GM13976 (cell line): ENCODE measurements at regions not wholly inside any gene's neighbourhood (a gene's known extent, or its start where the extent isn't known, plus 50 kb on each side); places are given as distances from the start of the nearest gene placed in this dataset.
A peak's percentile ranks its signal among the peaks of the same experiment; 100 is the strongest.

Experiments
- DNase-seq: peaks from one replicate; pipeline ENCODE4 v3.0.0; 2012; ENCODE audit warnings: low spot score
- CTCF ChIP-seq: IDR thresholded peaks from 2 replicates; pipeline ENCODE4 v1.5.1; 2012; ENCODE audit warnings: borderline replicate concordance, mild to moderate bottlenecking; ENCODE audit not compliant: insufficient read depth; ENCODE audit errors: extremely low read depth, missing control alignments, control extremely low read depth
- in situ Hi-C: fragments of 300-500 bp; cut with MboI; formaldehyde crosslinking; loops from one replicate; pipeline ENCODE4 v1.12.0; 2022; ENCODE audit warnings: low sequenced_read_pairs, mixed read lengths, inconsistent platforms; ENCODE audit not compliant: unreplicated experiment

- TF ChIP-seq CTCF, result no peak
- in situ Hi-C loops, result no loop called here
- no peak for DNase-seq
These were observed 774.7 kb upstream of the NECTIN3 start for GRCh38 chr3:110296885-110297284.

DNA sequence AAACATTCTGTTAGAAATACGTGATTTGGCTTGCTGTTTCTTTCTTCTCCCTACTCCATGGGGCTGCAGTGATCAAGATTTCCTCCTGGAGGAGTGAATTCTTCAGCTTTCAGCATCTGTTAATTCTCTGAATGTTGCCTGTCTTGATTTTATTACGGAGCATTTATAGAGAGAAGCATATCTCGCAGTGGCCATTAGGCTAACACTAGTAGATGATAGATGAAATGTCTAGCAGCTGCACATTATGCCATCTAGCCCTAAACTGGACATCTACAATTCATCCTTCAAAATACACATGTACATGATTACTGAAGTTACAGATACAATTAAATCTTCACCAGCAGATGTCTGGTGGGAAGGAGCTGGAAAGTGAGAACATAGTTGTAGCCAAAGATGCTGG is 769.8 kb upstream of the NECTIN3 start:
- in situ Hi-C loops, result no loop called here
- no peak for DNase-seq
- TF ChIP-seq CTCF, result no peak

GRCh38 chr3:110307065-110307809 is 764.4 kb upstream of the NECTIN3 start:
- in situ Hi-C loops, result no loop called here
- no peak for TF ChIP-seq CTCF
- no peak for DNase-seq

DNA sequence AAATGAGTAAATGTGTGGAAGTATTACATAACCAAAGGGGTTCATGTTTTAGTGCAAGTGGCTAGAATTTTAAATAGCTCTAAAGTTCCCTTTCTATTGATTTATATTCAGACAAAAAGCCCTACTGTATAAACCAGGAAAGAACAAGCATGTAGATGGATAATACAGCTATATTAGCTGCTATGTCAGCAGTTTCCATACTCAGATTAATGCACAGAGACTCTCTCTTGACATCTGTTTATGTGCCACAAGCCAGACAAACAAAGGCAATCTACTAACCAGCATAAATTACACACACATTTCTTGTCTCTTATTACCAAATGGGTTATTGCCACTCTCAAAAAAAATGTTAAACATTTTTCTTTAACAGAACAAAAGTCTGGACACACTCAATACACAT is 760.1 kb upstream of the NECTIN3 start:
- no peak for TF ChIP-seq CTCF

DNA sequence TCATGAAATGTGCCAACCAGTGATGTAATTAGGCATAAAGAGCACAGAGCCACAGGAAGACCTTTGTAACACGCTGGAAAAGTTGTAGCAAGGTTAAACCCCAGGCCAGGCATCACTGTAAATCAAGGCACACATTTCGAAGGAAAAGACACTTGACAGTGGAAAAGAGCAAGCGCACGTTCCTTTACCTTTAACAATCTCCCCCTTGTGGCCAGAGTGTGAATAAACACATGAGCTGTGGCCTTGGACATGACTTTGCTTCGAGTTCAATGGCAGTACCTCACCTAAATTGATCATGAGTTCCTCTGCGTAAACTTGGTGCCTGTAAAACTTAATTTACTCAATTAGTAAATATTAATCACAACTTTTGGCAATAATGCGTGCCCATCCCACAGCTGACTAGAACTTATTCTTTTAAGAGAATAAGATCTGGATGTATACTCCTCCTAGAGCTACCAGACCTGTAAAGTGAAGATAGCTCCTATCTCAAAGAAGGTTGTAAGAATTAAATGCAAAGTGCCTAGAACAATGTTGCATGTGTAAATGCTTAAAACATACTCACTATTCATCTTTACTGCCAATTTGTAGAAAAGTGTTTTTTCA is 757.0 kb upstream of the NECTIN3 start:
- DNase-seq, result peak; percentile 27
- in situ Hi-C loops, result no loop called here
- TF ChIP-seq CTCF, result peak; percentile 74

More for the DNA sequence above, 760.1 kb upstream of the NECTIN3 start:
- in situ Hi-C loops, result no loop called here
- DNase-seq, result no peak

- TF ChIP-seq CTCF, result no peak
- no peak for DNase-seq
- in situ Hi-C loops, result no loop called here
These were observed 753.5 kb upstream of the NECTIN3 start for GRCh38 chr3:110318108-110318507.

DNA sequence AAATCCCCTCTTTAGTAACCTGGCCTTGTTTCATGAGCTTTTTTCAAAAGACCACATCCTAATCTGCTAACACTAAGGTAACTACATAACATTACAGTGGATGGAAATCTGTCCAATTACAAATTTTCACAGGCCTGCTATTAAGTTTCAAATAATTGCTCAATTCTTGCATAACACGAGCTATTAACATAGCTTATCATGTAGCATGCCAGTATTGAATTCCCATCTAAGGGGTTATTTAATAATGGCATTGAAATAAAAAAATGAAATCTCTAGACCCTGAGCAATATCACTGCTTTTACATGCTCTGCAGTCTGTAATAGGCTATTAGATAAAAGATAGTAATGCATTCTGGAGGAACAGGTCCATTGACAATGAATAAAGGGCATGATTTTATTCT is 748.3 kb upstream of the NECTIN3 start:
- no peak for DNase-seq
- no peak for TF ChIP-seq CTCF
- in situ Hi-C loops, result no loop called here
